ENCODE measurements at regions not wholly inside any gene's neighbourhood (a gene's known extent, or its start where the extent isn't known, plus 50 kb on each side); places are given as distances from the start of the nearest gene placed in this dataset.
A peak's percentile ranks its signal among the peaks of the same experiment; 100 is the strongest.

- intact Hi-C loops (cut with micrococcal nuclease; ENCODE audit: unreplicated experiment) (no loop called here), in situ Hi-C loops (cut with HindIII; ENCODE audit: extremely low pct_ligation_motif_present, low pct_unique_long_range_greater_than_20kb) (no loop called here)
- no peaks in the 10 kb centered on the region for H3K79me2 ChIP-seq (ENCODE audit: insufficient read depth, low read length)
- no peaks in the 10 kb centered on the region for H3K9me3 ChIP-seq (ENCODE audit: low read length)
- H3K9ac ChIP-seq (ENCODE audit: insufficient read depth, low read depth, low read length), result no peak overlapping the region
- FAIRE-seq (no peak), ATAC-seq (no peak), DNase-seq (ENCODE audit: low spot score) (no peak)
- no peaks in the 10 kb centered on the region for H4K20me1 ChIP-seq (ENCODE audit: insufficient read depth, low read length)
- H3K36me3 ChIP-seq (replicated peaks in 1 of 2; ENCODE audit: control insufficient read depth in 1 of 2, insufficient read depth in 2 of 2, low read length in 2 of 2), result no peaks in the 10 kb centered on the region
- 0% methylated on average over 3 of the region's 3 CpGs for WGBS (ENCODE audit: low lambda C conversion rate)
- TF ChIP-seq SMAD3 (CRISPR knock-in tag; IDR thresholded peaks at IDR 0.05) (no peak), HIC2 (CRISPR knock-in tag; IDR thresholded peaks at IDR 0.05; ENCODE audit: low read depth) (no peak), USF2 (IDR thresholded peaks at IDR 0.05; ENCODE audit: low read depth, low read length) (peak; percentile 44; the same call in 1 of the 2 replicates), USF2 (CRISPR knock-in tag; IDR thresholded peaks at IDR 0.05; ENCODE audit: borderline replicate concordance) (no peak), RAD51 (IDR thresholded peaks at IDR 0.05; ENCODE audit: borderline replicate concordance) (peak; percentile 84; the same call in 1 of the 2 replicates), ZSCAN22 (CRISPR knock-in tag; IDR thresholded peaks at IDR 0.05) (no peak)
- ChIA-PET POLR2A (no interaction called here), CTCF (ENCODE audit: low intra/inter-chr PET ratio, low total read pairs) (no interaction called here)
- BruUV-seq (replicated peaks), result no TSS peak
- H3K4me2 ChIP-seq (ENCODE audit: low read depth, low read length), result no peak overlapping the region
- no peak overlapping the region for H2AFZ ChIP-seq (ENCODE audit: low read length)
- H3K4me1 ChIP-seq (ENCODE audit: insufficient read depth, low read length), result no peaks in the 10 kb centered on the region
- H3K27ac ChIP-seq (ENCODE audit: extremely low read length, insufficient read depth, low read length), result no peak overlapping the region
- H3K4me3 ChIP-seq (replicated peaks in 1 of 3; ENCODE audit: insufficient read depth in 1 of 3, low read depth in 2 of 3, low read length in 3 of 3), result no peak overlapping the region
- H3K27me3 ChIP-seq (ENCODE audit: control insufficient read depth in 1 of 2, insufficient read depth in 2 of 2, low read length in 2 of 2), result no peaks in the 10 kb centered on the region
Measured at GRCh38 chr6:51021171-51021570, 202.5 kb downstream of the TFAP2B start.
